ENCODE measurements at regions not wholly inside any gene's neighbourhood (a gene's known extent, or its start where the extent isn't known, plus 50 kb on each side); places are given as distances from the start of the nearest gene placed in this dataset.

DNA sequence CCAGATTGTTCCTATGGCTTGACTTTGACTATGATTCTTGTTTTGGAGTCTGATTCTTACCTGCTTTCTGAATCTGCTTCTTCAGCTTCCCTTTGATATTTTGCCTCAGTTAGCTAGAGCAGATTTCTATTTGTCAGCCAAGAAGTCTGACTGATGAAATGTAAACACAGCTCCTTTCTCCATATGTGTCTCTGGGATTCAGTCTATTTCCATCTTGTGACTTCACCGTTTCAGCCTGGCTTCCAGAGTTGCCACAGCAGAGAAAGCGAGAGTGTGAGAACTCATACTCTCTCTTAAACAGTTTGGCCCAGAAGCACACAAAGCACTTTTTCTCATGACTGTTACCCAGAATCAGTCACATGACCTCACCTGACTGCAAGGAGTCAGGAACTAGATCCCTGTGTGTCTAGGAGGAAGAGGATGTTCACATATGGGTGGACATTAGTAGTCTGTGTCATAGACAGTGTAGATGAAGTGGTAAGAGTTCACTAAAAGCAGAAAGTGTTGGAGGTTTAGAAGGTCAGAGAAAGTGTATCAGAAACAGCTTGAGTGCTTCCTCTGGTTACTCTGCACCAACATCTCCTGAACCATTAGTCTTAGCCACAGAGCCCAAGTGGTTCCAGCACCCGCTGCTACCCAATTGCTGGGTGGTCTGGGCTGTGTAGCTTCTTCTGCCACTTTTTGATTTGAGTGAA lies 103.4 kb upstream of the CDK6 start:
- no peak overlapping the region for H3K9ac ChIP-seq (ENCODE audit: low read depth in 1 of 2, low read length in 2 of 2)
- H3K36me3 ChIP-seq (ENCODE audit: control insufficient read depth in 4 of 4, insufficient read depth in 3 of 4, low read depth in 1 of 4, low read length in 3 of 4) = no peaks in the 10 kb centered on the region
- H3K27me3 ChIP-seq (ENCODE audit: control insufficient read depth in 4 of 4, insufficient read depth in 4 of 4, low read length in 3 of 4) = peaks cover 0 to 3% (median 1%) of the 10 kb centered on the region in 4 donors
- H3K4me3 ChIP-seq (ENCODE audit: low read depth in 1 of 3, low read length in 3 of 3) = peak overlapping the region in 1 of 3 donors; percentile 4
- no peaks in the 10 kb centered on the region for H3K4me1 ChIP-seq (ENCODE audit: control insufficient read depth in 4 of 4, insufficient read depth in 4 of 4, low read length in 3 of 4)
- 87% methylated on average over 3 of the region's 3 CpGs for WGBS
- H3K9me3 ChIP-seq (ENCODE audit: control insufficient read depth in 4 of 4, low read length in 3 of 4) = peaks cover 5 to 18% (median 12%) of the 10 kb centered on the region in 4 donors
- no peak overlapping the region for H3K27ac ChIP-seq (ENCODE audit: low read depth in 1 of 2, low read length in 2 of 2)
- no peak for DNase-seq (ENCODE audit: low spot score)
- TF ChIP-seq JUND (IDR thresholded peaks at IDR 0.05) (no peak), TAF1 (conservative IDR thresholded peaks at IDR 0.05) (no peak), HNF4G (IDR thresholded peaks at IDR 0.05) (no peak), NR2F2 (IDR thresholded peaks at IDR 0.05) (no peak), HNF4A (conservative IDR thresholded peaks at IDR 0.05) (no peak), RXRA (IDR thresholded peaks at IDR 0.05) (no peak), EGR1 (IDR thresholded peaks at IDR 0.05; ENCODE audit: low read depth in 2 of 2) (no peak), FOXA2 (IDR thresholded peaks at IDR 0.05) (no peak), CTCF (IDR thresholded peaks at IDR 0.05; ENCODE audit: low read depth, low read length, missing input control) (no peak), GABPA (IDR thresholded peaks at IDR 0.05 in 1 of 2, conservative IDR thresholded peaks at IDR 0.05 in 1 of 2) (no peak), RAD21 (IDR thresholded peaks at IDR 0.05) (no peak)
- TF ChIP-seq, protein P1, sequence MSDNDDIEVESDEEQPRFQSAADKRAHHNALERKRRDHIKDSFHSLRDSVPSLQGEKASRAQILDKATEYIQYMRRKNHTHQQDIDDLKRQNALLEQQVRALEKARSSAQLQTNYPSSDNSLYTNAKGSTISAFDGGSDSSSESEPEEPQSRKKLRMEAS (IDR thresholded peaks at IDR 0.05) = no peak
- TF ChIP-seq, protein P2, sequence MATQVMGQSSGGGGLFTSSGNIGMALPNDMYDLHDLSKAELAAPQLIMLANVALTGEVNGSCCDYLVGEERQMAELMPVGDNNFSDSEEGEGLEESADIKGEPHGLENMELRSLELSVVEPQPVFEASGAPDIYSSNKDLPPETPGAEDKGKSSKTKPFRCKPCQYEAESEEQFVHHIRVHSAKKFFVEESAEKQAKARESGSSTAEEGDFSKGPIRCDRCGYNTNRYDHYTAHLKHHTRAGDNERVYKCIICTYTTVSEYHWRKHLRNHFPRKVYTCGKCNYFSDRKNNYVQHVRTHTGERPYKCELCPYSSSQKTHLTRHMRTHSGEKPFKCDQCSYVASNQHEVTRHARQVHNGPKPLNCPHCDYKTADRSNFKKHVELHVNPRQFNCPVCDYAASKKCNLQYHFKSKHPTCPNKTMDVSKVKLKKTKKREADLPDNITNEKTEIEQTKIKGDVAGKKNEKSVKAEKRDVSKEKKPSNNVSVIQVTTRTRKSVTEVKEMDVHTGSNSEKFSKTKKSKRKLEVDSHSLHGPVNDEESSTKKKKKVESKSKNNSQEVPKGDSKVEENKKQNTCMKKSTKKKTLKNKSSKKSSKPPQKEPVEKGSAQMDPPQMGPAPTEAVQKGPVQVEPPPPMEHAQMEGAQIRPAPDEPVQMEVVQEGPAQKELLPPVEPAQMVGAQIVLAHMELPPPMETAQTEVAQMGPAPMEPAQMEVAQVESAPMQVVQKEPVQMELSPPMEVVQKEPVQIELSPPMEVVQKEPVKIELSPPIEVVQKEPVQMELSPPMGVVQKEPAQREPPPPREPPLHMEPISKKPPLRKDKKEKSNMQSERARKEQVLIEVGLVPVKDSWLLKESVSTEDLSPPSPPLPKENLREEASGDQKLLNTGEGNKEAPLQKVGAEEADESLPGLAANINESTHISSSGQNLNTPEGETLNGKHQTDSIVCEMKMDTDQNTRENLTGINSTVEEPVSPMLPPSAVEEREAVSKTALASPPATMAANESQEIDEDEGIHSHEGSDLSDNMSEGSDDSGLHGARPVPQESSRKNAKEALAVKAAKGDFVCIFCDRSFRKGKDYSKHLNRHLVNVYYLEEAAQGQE (IDR thresholded peaks at IDR 0.05) = no peak
- TF ChIP-seq, protein P3, sequence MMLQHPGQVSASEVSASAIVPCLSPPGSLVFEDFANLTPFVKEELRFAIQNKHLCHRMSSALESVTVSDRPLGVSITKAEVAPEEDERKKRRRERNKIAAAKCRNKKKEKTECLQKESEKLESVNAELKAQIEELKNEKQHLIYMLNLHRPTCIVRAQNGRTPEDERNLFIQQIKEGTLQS (IDR thresholded peaks at IDR 0.05) = no peak

- Histone ChIP-seq H3K4me3 (ENCODE audit: low read depth in 1 of 3, low read length in 3 of 3) (no peak overlapping the region), H3K9me3 (ENCODE audit: control insufficient read depth in 4 of 4, low read length in 3 of 4) (peaks cover 0 to under 1% (median 0%) of the 10 kb centered on the region in 4 donors), H3K36me3 (ENCODE audit: control insufficient read depth in 4 of 4, insufficient read depth in 3 of 4, low read depth in 1 of 4, low read length in 3 of 4) (no peaks in the 10 kb centered on the region), H3K4me1 (ENCODE audit: control insufficient read depth in 4 of 4, insufficient read depth in 4 of 4, low read length in 3 of 4) (no peaks in the 10 kb centered on the region), H3K9ac (ENCODE audit: low read depth in 1 of 2, low read length in 2 of 2) (no peak overlapping the region), H3K27me3 (ENCODE audit: control insufficient read depth in 4 of 4, insufficient read depth in 4 of 4, low read length in 3 of 4) (peaks cover 0 to 3% (median 1%) of the 10 kb centered on the region in 4 donors), H3K27ac (ENCODE audit: low read depth in 1 of 2, low read length in 2 of 2) (no peak overlapping the region)
- DNase-seq (ENCODE audit: low spot score) = no peak
- 34% methylated on average over 1 of the region's 1 CpG for WGBS
- TF ChIP-seq, protein P3 (IDR thresholded peaks at IDR 0.05) = no peak
- TF ChIP-seq HNF4A (conservative IDR thresholded peaks at IDR 0.05) = no peak
- no peak for TF ChIP-seq NR2F2 (IDR thresholded peaks at IDR 0.05)
- TF ChIP-seq HNF4G (IDR thresholded peaks at IDR 0.05) = no peak
- no peak for TF ChIP-seq FOXA1 (IDR thresholded peaks at IDR 0.05)
- TF ChIP-seq RXRA (IDR thresholded peaks at IDR 0.05) = no peak
- TF ChIP-seq TAF1 (conservative IDR thresholded peaks at IDR 0.05) = no peak
- TF ChIP-seq, protein P4, sequence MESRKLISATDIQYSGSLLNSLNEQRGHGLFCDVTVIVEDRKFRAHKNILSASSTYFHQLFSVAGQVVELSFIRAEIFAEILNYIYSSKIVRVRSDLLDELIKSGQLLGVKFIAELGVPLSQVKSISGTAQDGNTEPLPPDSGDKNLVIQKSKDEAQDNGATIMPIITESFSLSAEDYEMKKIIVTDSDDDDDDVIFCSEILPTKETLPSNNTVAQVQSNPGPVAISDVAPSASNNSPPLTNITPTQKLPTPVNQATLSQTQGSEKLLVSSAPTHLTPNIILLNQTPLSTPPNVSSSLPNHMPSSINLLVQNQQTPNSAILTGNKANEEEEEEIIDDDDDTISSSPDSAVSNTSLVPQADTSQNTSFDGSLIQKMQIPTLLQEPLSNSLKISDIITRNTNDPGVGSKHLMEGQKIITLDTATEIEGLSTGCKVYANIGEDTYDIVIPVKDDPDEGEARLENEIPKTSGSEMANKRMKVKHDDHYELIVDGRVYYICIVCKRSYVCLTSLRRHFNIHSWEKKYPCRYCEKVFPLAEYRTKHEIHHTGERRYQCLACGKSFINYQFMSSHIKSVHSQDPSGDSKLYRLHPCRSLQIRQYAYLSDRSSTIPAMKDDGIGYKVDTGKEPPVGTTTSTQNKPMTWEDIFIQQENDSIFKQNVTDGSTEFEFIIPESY (IDR thresholded peaks at IDR 0.05) = no peak
- TF ChIP-seq, protein P2 (IDR thresholded peaks at IDR 0.05) = no peak
- TF ChIP-seq EGR1 (IDR thresholded peaks at IDR 0.05; ENCODE audit: low read depth in 2 of 2) = no peak
- no peak for TF ChIP-seq FOXA2 (IDR thresholded peaks at IDR 0.05)
Observed at GRCh38 chr7:92934096-92934495, 97.7 kb upstream of the CDK6 start.

Data from liver (tissue), 8 donors.